WTC11 (cell line): ENCODE measurements at regions not wholly inside any gene's neighbourhood (a gene's known extent, or its start where the extent isn't known, plus 50 kb on each side); places are given as distances from the start of the nearest gene placed in this dataset.

Experiments used
- ATAC-seq: fragments of 200-7000 bp; cut with Tn5 transposase; 2 replicates; pipeline ENCODE4 v1.10.0; 2021; ENCODE audit warnings: mild to moderate bottlenecking, moderate library complexity
- CTCF ChIA-PET: fragments of 300-600 bp; sonication (Branson Sonifier 250); formaldehyde crosslinking; loops from one replicate; lab custom pipeline; 2021; ENCODE audit warnings: antibody characterized with exemption; lab: Charles Lee
- POLR2A ChIA-PET: fragments of 350-600 bp; sonication (Branson Sonifier 250); formaldehyde crosslinking; loops from one replicate; lab custom pipeline; 2021; ENCODE audit warnings: antibody characterized with exemption; lab: Charles Lee
- DNase-seq: peaks from one replicate; pipeline ENCODE4 v3.0.0; 2021; ENCODE audit warnings: low spot score
- H3K27ac Mint-ChIP-seq: 2 replicates; pipeline ENCODE4 v1.8.0; 2021; ENCODE audit warnings: mixed read lengths
- H3K27me3 Mint-ChIP-seq: 2 replicates; pipeline ENCODE4 v1.8.0; 2021; ENCODE audit warnings: low read depth, mild to moderate bottlenecking, moderate library complexity, mixed read lengths
- H3K36me3 Mint-ChIP-seq: 2 replicates; pipeline ENCODE4 v1.8.0; 2021; ENCODE audit warnings: mixed read lengths
- H3K4me1 Mint-ChIP-seq: 2 replicates; pipeline ENCODE4 v1.8.0; 2022; ENCODE audit warnings: mixed read lengths
- H3K4me3 Mint-ChIP-seq: 2 replicates; pipeline ENCODE4 v1.8.0; 2021; ENCODE audit warnings: mild to moderate bottlenecking, moderate library complexity, mixed read lengths
- H3K9me3 Mint-ChIP-seq: 2 replicates; pipeline ENCODE4 v1.8.0; 2021; ENCODE audit warnings: mixed read lengths
- ATF2 ChIP-seq: sonication (generic); formaldehyde crosslinking; IDR thresholded peaks from 2 replicates; pipeline ENCODE4 v1.8.1; 2022; ENCODE audit warnings: low read depth, missing genetic modification reagents, borderline replicate concordance
- ATF6 ChIP-seq: sonication (generic); formaldehyde crosslinking; IDR thresholded peaks from 2 replicates; pipeline ENCODE4 v1.8.1; 2023; ENCODE audit warnings: mild to moderate bottlenecking, missing genetic modification reagents
- E2F1 ChIP-seq: sonication (generic); formaldehyde crosslinking; IDR thresholded peaks from 2 replicates; pipeline ENCODE4 v1.8.0; 2022; ENCODE audit warnings: mild to moderate bottlenecking, missing genetic modification reagents
- ELF4 ChIP-seq: sonication (generic); formaldehyde crosslinking; IDR thresholded peaks from 2 replicates; pipeline ENCODE4 v1.8.1; 2022; ENCODE audit warnings: low read depth, mild to moderate bottlenecking, moderate library complexity, missing genetic modification reagents
- ETV6 ChIP-seq: sonication (generic); formaldehyde crosslinking; IDR thresholded peaks from 2 replicates; pipeline ENCODE4 v1.8.1; 2022; ENCODE audit warnings: mild to moderate bottlenecking, missing genetic modification reagents
- FOXK1 ChIP-seq: sonication (generic); formaldehyde crosslinking; IDR thresholded peaks from 2 replicates; pipeline ENCODE4 v1.8.0; 2022; ENCODE audit warnings: mild to moderate bottlenecking, moderate library complexity, missing genetic modification reagents
- GRHL2 ChIP-seq: fragments of 250-450 bp; sonication (Bioruptor Pico); IDR thresholded peaks from 2 replicates; pipeline ENCODE4 v1.8.0; 2022; ENCODE audit warnings: mild to moderate bottlenecking, moderate library complexity; ENCODE audit not compliant: insufficient replicate concordance, severe bottlenecking
- HMGA2 ChIP-seq: fragments of 250-450 bp; sonication (Bioruptor Pico); IDR thresholded peaks from 2 replicates; pipeline ENCODE4 v1.4.0; 2021; ENCODE audit warnings: mild to moderate bottlenecking, moderate library complexity
- IRF1 ChIP-seq: sonication (generic); formaldehyde crosslinking; IDR thresholded peaks from 2 replicates; pipeline ENCODE4 v1.8.0; 2023; ENCODE audit warnings: missing genetic modification reagents
- IRF2 ChIP-seq: sonication (generic); formaldehyde crosslinking; IDR thresholded peaks from 2 replicates; pipeline ENCODE4 v1.8.0; 2022; ENCODE audit warnings: low read depth, missing genetic modification reagents, borderline replicate concordance
- KAT7 ChIP-seq: sonication (generic); formaldehyde crosslinking; IDR thresholded peaks from 2 replicates; pipeline ENCODE4 v1.8.1; 2023; ENCODE audit warnings: missing genetic modification reagents, mild to moderate bottlenecking, borderline replicate concordance
- MAX ChIP-seq: sonication (generic); formaldehyde crosslinking; IDR thresholded peaks from 2 replicates; pipeline ENCODE4 v1.8.0; 2022; ENCODE audit warnings: mild to moderate bottlenecking, missing genetic modification reagents
- MYBL2 ChIP-seq: sonication (generic); formaldehyde crosslinking; IDR thresholded peaks from 2 replicates; pipeline ENCODE4 v1.8.1; 2023; ENCODE audit warnings: mild to moderate bottlenecking, moderate library complexity, missing genetic modification reagents
- OVOL2 ChIP-seq: fragments of 250-450 bp; sonication (Bioruptor Pico); IDR thresholded peaks from 2 replicates; pipeline ENCODE4 v1.9.0; 2021; ENCODE audit warnings: mild to moderate bottlenecking, borderline replicate concordance
- SOX15 ChIP-seq: fragments of 250-450 bp; sonication (Bioruptor Pico); IDR thresholded peaks from 2 replicates; pipeline ENCODE4 v1.9.0; 2021; ENCODE audit warnings: mild to moderate bottlenecking
- SP1 ChIP-seq: sonication (generic); formaldehyde crosslinking; conservative IDR thresholded peaks from 2 replicates; pipeline ENCODE4 v1.8.1; 2022; ENCODE audit warnings: missing genetic modification reagents
- STAT6 ChIP-seq: sonication (generic); formaldehyde crosslinking; conservative IDR thresholded peaks from 2 replicates; pipeline ENCODE4 v1.8.1; 2023; ENCODE audit warnings: mild to moderate bottlenecking, low read depth, missing genetic modification reagents, moderate library complexity
- TCF7 ChIP-seq: sonication (generic); formaldehyde crosslinking; IDR thresholded peaks from 2 replicates; pipeline ENCODE4 v1.8.0; 2022; ENCODE audit warnings: mild to moderate bottlenecking, low read depth, missing genetic modification reagents, moderate library complexity
- TP53 ChIP-seq: sonication (generic); formaldehyde crosslinking; IDR thresholded peaks from 2 replicates; pipeline ENCODE4 v1.8.1; 2023; ENCODE audit warnings: mild to moderate bottlenecking, missing genetic modification reagents
- ZNF138 ChIP-seq: sonication (generic); formaldehyde crosslinking; conservative IDR thresholded peaks from 2 replicates; pipeline ENCODE4 v1.8.1; 2022; ENCODE audit warnings: mild to moderate bottlenecking, moderate library complexity, missing genetic modification reagents
- ZNF281 ChIP-seq: sonication (generic); formaldehyde crosslinking; IDR thresholded peaks from 2 replicates; pipeline ENCODE4 v1.8.0; 2023; ENCODE audit warnings: mild to moderate bottlenecking, missing genetic modification reagents
- ZNF396 ChIP-seq: fragments of 250-450 bp; sonication (Bioruptor Pico); IDR thresholded peaks from 2 replicates; pipeline ENCODE4 v1.8.0; 2021; ENCODE audit warnings: mild to moderate bottlenecking, moderate library complexity, borderline replicate concordance
- ZNF423 ChIP-seq: fragments of 250-450 bp; sonication (Bioruptor Pico); IDR thresholded peaks from 2 replicates; pipeline ENCODE4 v2.1.2; 2022; ENCODE audit warnings: mild to moderate bottlenecking, moderate library complexity
- ZNF512 ChIP-seq: sonication (generic); formaldehyde crosslinking; IDR thresholded peaks from 2 replicates; pipeline ENCODE4 v1.8.1; 2022; ENCODE audit warnings: missing genetic modification reagents, borderline replicate concordance

GRCh38 chr5:56683281-56683680 lies 132.1 kb upstream of the MAP3K1 start:
- ChIA-PET POLR2A (no interaction called here), CTCF (no interaction called here)
- no peaks in the 10 kb centered on the region for H3K36me3 Mint-ChIP-seq
- TF ChIP-seq OVOL2 (CRISPR knock-in tag) (no peak), HMGA2 (no peak), ZNF396 (CRISPR knock-in tag) (no peak), IRF2 (CRISPR knock-in tag) (no peak), SP1 (CRISPR knock-in tag) (no peak), TCF7 (CRISPR knock-in tag) (no peak), GRHL2 (no peak), ZNF281 (CRISPR knock-in tag) (no peak), STAT6 (CRISPR knock-in tag) (no peak), FOXK1 (no peak), TP53 (CRISPR knock-in tag) (no peak)
- H3K27ac Mint-ChIP-seq = no peak overlapping the region
- H3K27me3 Mint-ChIP-seq = no peaks in the 10 kb centered on the region
- ATAC-seq (no peak), DNase-seq (no peak)
- no peak overlapping the region for H3K4me3 Mint-ChIP-seq
- no peaks in the 10 kb centered on the region for H3K9me3 Mint-ChIP-seq
- H3K4me1 Mint-ChIP-seq = peaks cover 24% of the 10 kb centered on the region

- Mint-ChIP-seq H3K4me1 (peaks cover 13% of the 10 kb centered on the region), H3K36me3 (no peaks in the 10 kb centered on the region), H3K27ac (no peak overlapping the region), H3K27me3 (peaks cover 3% of the 10 kb centered on the region; the same call in 1 of the 2 replicates), H3K9me3 (no peaks in the 10 kb centered on the region), H3K4me3 (no peak overlapping the region)
- POLR2A ChIA-PET = no interaction called here
- no peak for ATAC-seq
- DNase-seq = no peak
- CTCF ChIA-PET = no interaction called here
- no peak for TF ChIP-seq ZNF138 (CRISPR knock-in tag)
- no peak for TF ChIP-seq ATF2 (CRISPR knock-in tag)
- TF ChIP-seq E2F1 (CRISPR knock-in tag) = no peak
- TF ChIP-seq ZNF512 (CRISPR knock-in tag) = no peak
- no peak for TF ChIP-seq ZNF423 (CRISPR knock-in tag)
- no peak for TF ChIP-seq MAX (CRISPR knock-in tag)
- TF ChIP-seq ATF6 (CRISPR knock-in tag) = no peak
- no peak for TF ChIP-seq MYBL2 (CRISPR knock-in tag)
- TF ChIP-seq FOXK1 = no peak
- TF ChIP-seq ETV6 (CRISPR knock-in tag) = no peak
- TF ChIP-seq ELF4 (CRISPR knock-in tag) = no peak
- TF ChIP-seq KAT7 (CRISPR knock-in tag) = no peak
- no peak for TF ChIP-seq SOX15 (CRISPR knock-in tag)
- no peak for TF ChIP-seq IRF1 (CRISPR knock-in tag)
Observed at GRCh38 chr5:56681346-56681745, 134.0 kb upstream of the MAP3K1 start.
